GM23338 (cell line): ENCODE measurements at regions not wholly inside any gene's neighbourhood (a gene's known extent, or its start where the extent isn't known, plus 50 kb on each side); places are given as distances from the start of the nearest gene placed in this dataset.

Source experiments
- ATAC-seq: fragments of 200-7000 bp; cut with Tn5 transposase; 3 replicates; pipeline ENCODE4 v1.9.1; 2020
- DNase-seq: peaks from one replicate; pipeline ENCODE4 v3.0.0-alpha.2; 2015; ENCODE audit warnings: low spot score
- H2AFZ ChIP-seq: fragments of 200-600 bp; sonication (generic); 2 replicates; pipeline ENCODE4 v1.8.0; 2016; ENCODE audit warnings: antibody characterized with exemption, mild to moderate bottlenecking, moderate library complexity
- H3F3A ChIP-seq: fragments of 200-600 bp; sonication (generic); replicated peaks from 2 replicates; pipeline ENCODE4 v1.8.0; 2017; ENCODE audit warnings: antibody characterized with exemption, mixed run types, low read depth
- H3K27ac ChIP-seq: fragments of 200-600 bp; sonication (generic); 2 replicates; pipeline ENCODE4 v1.6.1; 2016; ENCODE audit warnings: low read depth
- H3K27me3 ChIP-seq: fragments of 200-600 bp; sonication (generic); 2 replicates; pipeline ENCODE4 v1.8.0; 2016; ENCODE audit warnings: mild to moderate bottlenecking, mixed run types, moderate library complexity; ENCODE audit not compliant: insufficient read depth
- H3K36me3 ChIP-seq: fragments of 200-600 bp; sonication (generic); 2 replicates; pipeline ENCODE4 v1.8.0; 2016; ENCODE audit warnings: mild to moderate bottlenecking; ENCODE audit not compliant: insufficient read depth
- H3K4me1 ChIP-seq: fragments of 200-600 bp; sonication (generic); 2 replicates; pipeline ENCODE4 v1.8.0; 2016; ENCODE audit warnings: mild to moderate bottlenecking, moderate library complexity; ENCODE audit not compliant: insufficient read depth
- H3K4me2 ChIP-seq: fragments of 200-600 bp; sonication (generic); 2 replicates; pipeline ENCODE4 v1.7.1; 2017; ENCODE audit warnings: mixed run types
- H3K4me3 ChIP-seq: fragments of 200-600 bp; sonication (generic); 2 replicates; pipeline ENCODE4 v1.6.1; 2016; ENCODE audit warnings: mixed run types
- H3K79me2 ChIP-seq: fragments of 200-600 bp; sonication (generic); replicated peaks from 2 replicates; pipeline ENCODE4 v1.8.0; 2017; ENCODE audit warnings: mild to moderate bottlenecking; ENCODE audit not compliant: insufficient read depth
- H3K9me2 ChIP-seq: fragments of 200-600 bp; sonication (generic); 2 replicates; pipeline ENCODE4 v1.8.0; 2017; ENCODE audit not compliant: insufficient read depth
- H4K20me1 ChIP-seq: fragments of 200-600 bp; sonication (generic); replicated peaks from 2 replicates; pipeline ENCODE4 v1.8.0; 2017; ENCODE audit warnings: mild to moderate bottlenecking; ENCODE audit not compliant: insufficient read depth
- H3K27ac Mint-ChIP-seq: 2 replicates; pipeline ENCODE4 v1.8.0; 2020; ENCODE audit warnings: inconsistent platforms, mild to moderate bottlenecking, moderate library complexity, mixed read lengths
- H3K27me3 Mint-ChIP-seq: 3 replicates; pipeline ENCODE4 v1.8.0; 2022; ENCODE audit warnings: low read depth, mild to moderate bottlenecking, moderate library complexity, mixed read lengths, inconsistent platforms; ENCODE audit not compliant: insufficient read depth, poor library complexity
- H3K36me3 Mint-ChIP-seq: 3 replicates; pipeline ENCODE4 v1.8.0; 2021; ENCODE audit warnings: low read depth, mild to moderate bottlenecking, inconsistent platforms, moderate library complexity, mixed read lengths
- H3K4me1 Mint-ChIP-seq: 3 replicates; pipeline ENCODE4 v1.8.0; 2020; ENCODE audit warnings: mild to moderate bottlenecking, inconsistent platforms, mixed read lengths
- H3K4me3 Mint-ChIP-seq: 3 replicates; pipeline ENCODE4 v1.8.0; 2021; ENCODE audit warnings: moderate library complexity, mild to moderate bottlenecking, inconsistent platforms, mixed read lengths
- H3K9me3 Mint-ChIP-seq: 3 replicates; pipeline ENCODE4 v1.8.0; 2020; ENCODE audit warnings: moderate library complexity, mild to moderate bottlenecking, inconsistent platforms, mixed read lengths
- CREB1 ChIP-seq: fragments of 250-450 bp; sonication (Bioruptor Pico); IDR thresholded peaks from 2 replicates; pipeline ENCODE4 v1.5.0; 2020; ENCODE audit warnings: low read depth, mild to moderate bottlenecking, moderate library complexity
- CTCF ChIP-seq, 2 experiments: fragments of 200-600 bp in 1 of 2; sonication (generic) in 1 of 2; conservative IDR thresholded peaks; 2 replicates each; pipeline versions ENCODE4 v1.5.1 to v1.6.1; 2016 to 2017; ENCODE audit warnings: antibody characterized with exemption in 2 of 2, low read depth in 2 of 2, mild to moderate bottlenecking in 2 of 2, moderate library complexity in 1 of 2
- ETS1 ChIP-seq: IDR thresholded peaks from 2 replicates; pipeline ENCODE4 v1.6.1; 2016; ENCODE audit warnings: antibody characterized with exemption
- EZH2 ChIP-seq: fragments of 200-600 bp; sonication (generic); IDR thresholded peaks from one replicate; pipeline ENCODE4 v1.8.0; 2017; ENCODE audit warnings: antibody characterized with exemption, mild to moderate bottlenecking, low read depth; ENCODE audit not compliant: unreplicated experiment
- EZH2phosphoT487 ChIP-seq: fragments of 200-600 bp; sonication (generic); IDR thresholded peaks from one replicate; pipeline ENCODE4 v1.8.1; 2018; ENCODE audit warnings: antibody characterized with exemption; ENCODE audit not compliant: unreplicated experiment
- JUNB ChIP-seq: IDR thresholded peaks from one replicate; pipeline ENCODE4 v1.6.1; 2016; ENCODE audit warnings: antibody characterized with exemption; ENCODE audit not compliant: unreplicated experiment
- NANOG ChIP-seq: IDR thresholded peaks from 2 replicates; pipeline ENCODE4 v1.6.1; 2016; ENCODE audit warnings: antibody characterized with exemption, borderline replicate concordance
- POLR2AphosphoS5 ChIP-seq: IDR thresholded peaks from 2 replicates; pipeline ENCODE4 v1.6.1; 2016; ENCODE audit warnings: antibody characterized with exemption, low read depth
- REST ChIP-seq: IDR thresholded peaks from one replicate; pipeline ENCODE4 v1.6.1; 2018; ENCODE audit warnings: antibody characterized with exemption; ENCODE audit not compliant: unreplicated experiment
- STAT1 ChIP-seq: IDR thresholded peaks from one replicate; pipeline ENCODE4 v1.6.1; 2016; ENCODE audit warnings: antibody characterized with exemption; ENCODE audit not compliant: unreplicated experiment
- ZNF114 ChIP-seq: fragments of 250-450 bp; sonication (Bioruptor Pico); IDR thresholded peaks from 2 replicates; pipeline ENCODE4 v1.5.0; 2020; ENCODE audit warnings: mild to moderate bottlenecking, moderate library complexity
- ZNF331 ChIP-seq: fragments of 250-450 bp; sonication (Bioruptor Pico); IDR thresholded peaks from 2 replicates; pipeline ENCODE4 v1.5.0; 2020; ENCODE audit warnings: low read depth, mild to moderate bottlenecking, moderate library complexity
- ZNF462 ChIP-seq: fragments of 250-450 bp; sonication (Bioruptor Pico); IDR thresholded peaks from 2 replicates; pipeline ENCODE4 v1.5.0; 2020; ENCODE audit warnings: mild to moderate bottlenecking, moderate library complexity

GRCh38 chr5:171524466-171524865 is 105.0 kb downstream of the FGF18 start:
- Histone ChIP-seq H3K27me3 (no peaks in the 10 kb centered on the region), H3K36me3 (no peaks in the 10 kb centered on the region), H2AFZ (peak overlapping the region; percentile 38), H3K27ac (no peak overlapping the region), H3K4me3 (no peak overlapping the region), H3K9me2 (peaks cover 5% of the 10 kb centered on the region; the same call in 1 of the 2 replicates), H3K4me2 (no peak overlapping the region), H3F3A (no peaks in the 10 kb centered on the region), H3K4me1 (peaks cover 24% of the 10 kb centered on the region), H4K20me1 (no peaks in the 10 kb centered on the region), H3K79me2 (no peaks in the 10 kb centered on the region)
- ATAC-seq (no peak), DNase-seq (no peak)
- TF ChIP-seq POLR2AphosphoS5, result no peak
- no peak for TF ChIP-seq REST
- TF ChIP-seq ZNF114 (CRISPR knock-in tag), result no peak
- no peak for TF ChIP-seq ETS1
- TF ChIP-seq ZNF331 (CRISPR knock-in tag), result no peak
- no peak for TF ChIP-seq NANOG
- no peak for TF ChIP-seq EZH2
- no peak for TF ChIP-seq EZH2phosphoT487
- no peak for TF ChIP-seq STAT1
- no peak for TF ChIP-seq JUNB
- TF ChIP-seq CREB1 (CRISPR knock-in tag), result no peak
- TF ChIP-seq ZNF462 (CRISPR knock-in tag), result no peak
- TF ChIP-seq CTCF (conservative IDR thresholded peaks at IDR 0.05; ENCODE audit: low read depth in 2 of 2), result no peak
- peaks cover 35% of the 10 kb centered on the region for H3K4me1 Mint-ChIP-seq
- H3K36me3 Mint-ChIP-seq, result no peaks in the 10 kb centered on the region
- no peak overlapping the region for H3K27ac Mint-ChIP-seq
- no peaks in the 10 kb centered on the region for H3K9me3 Mint-ChIP-seq
- peaks cover 26% of the 10 kb centered on the region for H3K27me3 Mint-ChIP-seq
- no peak overlapping the region for H3K4me3 Mint-ChIP-seq
